Tibial nerve (tissue), 4 donors: ENCODE measurements at regions not wholly inside any gene's neighbourhood (a gene's known extent, or its start where the extent isn't known, plus 50 kb on each side); places are given as distances from the start of the nearest gene placed in this dataset.
"Not testable (repeated sequence)": the region's sequence is repeated elsewhere in the genome, so short reads cannot be mapped to it uniquely, and the experiment has no call there.

Experiments used
- DNase-seq, 2 donors: peaks; one replicate each; pipeline ENCODE4 v3.0.0-alpha.2; 2019; ENCODE audit warnings: low spot score in 2 of 2
- H3K27ac ChIP-seq, 4 donors: fragments of 200-600 bp; sonication (generic) in 3 of 4; one replicate each; pipeline ENCODE4 v1.5.1; 2017 to 2019; ENCODE audit warnings: mild to moderate bottlenecking in 1 of 4
- H3K27me3 ChIP-seq, 2 donors: fragments of 200-600 bp; sonication (generic) in 1 of 2; one replicate each; pipeline versions ENCODE4 v1.5.1 to v1.6.0; 2017 to 2019
- H3K36me3 ChIP-seq, 3 donors: fragments of 200-600 bp; sonication (generic); one replicate each; pipeline ENCODE4 v1.5.1; 2018 to 2019
- H3K4me1 ChIP-seq, 4 donors: fragments of 200-600 bp; sonication (generic) in 3 of 4; one replicate each; pipeline ENCODE4 v1.5.1; 2017 to 2019
- H3K4me3 ChIP-seq, 4 donors: fragments of 200-600 bp; sonication (generic) in 3 of 4; one replicate each; pipeline ENCODE4 v1.5.1; 2017 to 2019; ENCODE audit warnings: mild to moderate bottlenecking in 1 of 4, moderate library complexity in 1 of 4
- H3K9me3 ChIP-seq, 4 donors: fragments of 200-600 bp; sonication (generic) in 3 of 4; one replicate each; pipeline ENCODE4 v1.5.1; 2017 to 2019
- EP300 ChIP-seq, 2 donors: sonication (generic); formaldehyde crosslinking; IDR thresholded peaks; one replicate each; pipeline ENCODE4 v1.6.1; 2017; ENCODE audit warnings: antibody characterized with exemption in 2 of 2, mild to moderate bottlenecking in 1 of 2
- POLR2A ChIP-seq, 2 donors: fragments of 450-650 bp; IDR thresholded peaks; one replicate each; pipeline ENCODE4 v1.6.1; 2017; ENCODE audit warnings: antibody characterized with exemption in 2 of 2, mild to moderate bottlenecking in 2 of 2, moderate library complexity in 2 of 2
- WGBS, 2 donors: methylation state at CpG; one replicate each; pipeline ENCODE4 v1.1.5; 2018; 5-methylcytosine and 5-hydroxymethylcytosine counted together
- TF ChIP-seq, protein P1 (sequence below), 5 experiments: fragments of 200-600 bp in 3 of 5; fragments of 450-650 bp in 2 of 5; sonication (generic) in 3 of 5; IDR thresholded peaks; one replicate each; pipeline ENCODE4 v1.5.1; 2016 to 2019; ENCODE audit warnings: antibody characterized with exemption in 5 of 5, mild to moderate bottlenecking in 3 of 5, moderate library complexity in 2 of 5

DNA sequence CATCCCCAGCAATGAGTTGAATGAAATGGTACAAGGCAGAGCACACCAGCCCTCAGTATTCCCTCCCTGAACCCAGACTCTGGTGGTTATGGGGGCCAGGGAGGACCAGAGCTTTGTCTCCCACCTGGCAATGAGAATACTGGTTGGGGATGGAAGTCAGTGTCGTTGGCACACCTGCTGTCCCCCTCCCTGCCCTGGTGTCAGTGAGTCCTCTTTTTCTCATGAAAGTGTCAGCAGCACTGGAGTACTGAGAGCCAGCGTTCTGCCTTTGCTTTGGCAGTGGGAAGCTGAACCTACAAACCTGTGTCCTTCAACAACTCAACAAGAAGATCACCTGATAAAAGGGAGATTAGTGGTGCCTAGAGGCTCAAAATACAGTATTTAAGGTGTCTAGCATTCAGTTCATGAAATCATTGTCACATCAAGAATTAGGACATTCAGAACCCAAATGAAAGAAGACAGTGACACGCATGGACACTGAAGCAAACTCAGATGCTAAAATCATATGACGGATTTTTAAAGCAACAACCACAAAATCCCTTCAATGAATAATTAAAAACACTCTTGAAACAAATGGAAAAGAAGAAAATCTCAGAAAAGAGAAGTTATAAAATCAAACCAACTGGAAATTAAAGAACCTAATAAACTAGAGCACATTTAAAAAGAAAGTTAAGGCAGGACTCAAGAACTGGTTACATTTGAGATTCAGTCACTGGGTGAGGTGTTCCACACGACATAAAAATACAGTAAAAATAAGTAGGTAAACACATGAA lies 77.5 kb upstream of the VPREB1 start:
- 41 to 46% methylated on average over 4 to 5 of the region's 5 CpGs for WGBS, 2 donors
- Histone ChIP-seq H3K4me3 (no peak overlapping the region), H3K27me3 (no peaks in the 10 kb centered on the region), H3K36me3 (no peaks in the 10 kb centered on the region), H3K4me1 (peaks cover 0 to 3% (median 0%) of the 10 kb centered on the region in 4 donors), H3K27ac (no peak overlapping the region), H3K9me3 (no peaks in the 10 kb centered on the region)
- TF ChIP-seq EP300 (IDR thresholded peaks at IDR 0.05) (no peak), POLR2A (IDR thresholded peaks at IDR 0.05) (no peak)
- TF ChIP-seq, protein P1, sequence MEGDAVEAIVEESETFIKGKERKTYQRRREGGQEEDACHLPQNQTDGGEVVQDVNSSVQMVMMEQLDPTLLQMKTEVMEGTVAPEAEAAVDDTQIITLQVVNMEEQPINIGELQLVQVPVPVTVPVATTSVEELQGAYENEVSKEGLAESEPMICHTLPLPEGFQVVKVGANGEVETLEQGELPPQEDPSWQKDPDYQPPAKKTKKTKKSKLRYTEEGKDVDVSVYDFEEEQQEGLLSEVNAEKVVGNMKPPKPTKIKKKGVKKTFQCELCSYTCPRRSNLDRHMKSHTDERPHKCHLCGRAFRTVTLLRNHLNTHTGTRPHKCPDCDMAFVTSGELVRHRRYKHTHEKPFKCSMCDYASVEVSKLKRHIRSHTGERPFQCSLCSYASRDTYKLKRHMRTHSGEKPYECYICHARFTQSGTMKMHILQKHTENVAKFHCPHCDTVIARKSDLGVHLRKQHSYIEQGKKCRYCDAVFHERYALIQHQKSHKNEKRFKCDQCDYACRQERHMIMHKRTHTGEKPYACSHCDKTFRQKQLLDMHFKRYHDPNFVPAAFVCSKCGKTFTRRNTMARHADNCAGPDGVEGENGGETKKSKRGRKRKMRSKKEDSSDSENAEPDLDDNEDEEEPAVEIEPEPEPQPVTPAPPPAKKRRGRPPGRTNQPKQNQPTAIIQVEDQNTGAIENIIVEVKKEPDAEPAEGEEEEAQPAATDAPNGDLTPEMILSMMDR (IDR thresholded peaks at IDR 0.05), result no peak
- no peak for DNase-seq

- peaks cover 0 to 3% (median 0%) of the 10 kb centered on the region in 4 donors for H3K4me1 ChIP-seq
- H3K36me3 ChIP-seq, result no peaks in the 10 kb centered on the region
- WGBS, 2 donors, result 52 to 70% methylated on average over 4 to 6 of the region's 6 CpGs
- TF ChIP-seq POLR2A (IDR thresholded peaks at IDR 0.05), result no peak
- no peak for TF ChIP-seq EP300 (IDR thresholded peaks at IDR 0.05)
- TF ChIP-seq, protein P1 (IDR thresholded peaks at IDR 0.05), result no peak
- no peaks in the 10 kb centered on the region for H3K27me3 ChIP-seq
- H3K9me3 ChIP-seq, result no peaks in the 10 kb centered on the region
- DNase-seq, result no peak
- no peak overlapping the region for H3K27ac ChIP-seq
- no peak overlapping the region for H3K4me3 ChIP-seq
Observed at GRCh38 chr22:22165936-22166710, 78.5 kb upstream of the VPREB1 start.

DNA sequence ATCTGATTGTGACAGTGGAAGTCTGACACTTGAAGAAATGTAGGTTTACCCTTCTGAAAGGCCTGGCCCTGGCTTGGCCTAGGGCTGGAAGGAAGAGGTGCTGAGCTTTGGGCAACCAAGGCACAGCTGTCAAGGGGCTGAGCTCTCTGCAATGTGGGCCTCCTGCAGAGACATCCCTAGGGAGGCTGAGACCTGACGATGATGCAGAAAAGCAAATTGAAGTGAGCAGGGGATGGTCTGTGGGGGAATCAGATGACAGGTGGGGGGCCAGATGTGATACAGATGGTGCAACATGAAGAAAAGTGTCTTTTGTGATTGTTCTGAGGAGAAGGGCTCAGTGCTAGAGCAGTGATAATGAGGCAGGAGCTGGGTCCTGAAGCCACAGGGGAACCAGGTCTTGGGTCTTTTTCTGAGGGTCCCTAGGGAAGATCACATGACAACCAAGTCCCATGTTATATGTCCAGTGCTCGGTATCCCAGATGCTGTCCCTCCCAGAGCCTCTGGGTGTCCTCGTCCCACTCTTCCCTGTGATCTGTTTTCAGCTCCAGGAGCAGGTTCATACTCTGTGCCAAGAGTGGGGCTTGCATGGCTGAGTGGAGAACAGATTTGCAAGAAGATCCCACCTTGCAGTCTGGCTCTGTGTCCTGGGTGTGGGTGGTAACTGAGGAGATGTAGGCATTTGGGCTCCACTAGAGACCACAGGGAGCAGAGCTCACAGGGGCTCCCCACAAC lies 79.9 kb upstream of the VPREB1 start:
- Histone ChIP-seq H3K9me3 (no peaks in the 10 kb centered on the region), H3K4me3 (no peak overlapping the region), H3K4me1 (peaks cover 0 to 3% (median 0%) of the 10 kb centered on the region in 4 donors), H3K27ac (no peak overlapping the region), H3K27me3 (no peaks in the 10 kb centered on the region), H3K36me3 (no peaks in the 10 kb centered on the region)
- DNase-seq, result no peak
- no peak for TF ChIP-seq POLR2A (IDR thresholded peaks at IDR 0.05)
- TF ChIP-seq, protein P1 (IDR thresholded peaks at IDR 0.05), result no peak
- TF ChIP-seq EP300 (IDR thresholded peaks at IDR 0.05), result no peak
- WGBS, 2 donors, result 25 to 41% methylated on average over 3 of the region's 3 CpGs

GRCh38 chr22:22161924-22162851 lies 82.4 kb upstream of the VPREB1 start:
- H3K9me3 ChIP-seq, result no peaks in the 10 kb centered on the region
- no peaks in the 10 kb centered on the region for H3K27me3 ChIP-seq
- 60 to 74% methylated on average over 8 to 9 of the region's 9 CpGs for WGBS, 2 donors
- no peak overlapping the region for H3K4me3 ChIP-seq
- no peak for DNase-seq
- H3K27ac ChIP-seq, result no peak overlapping the region
- TF ChIP-seq EP300 (IDR thresholded peaks at IDR 0.05), result no peak
- TF ChIP-seq, protein P1 (IDR thresholded peaks at IDR 0.05), result no peak
- no peak for TF ChIP-seq POLR2A (IDR thresholded peaks at IDR 0.05)
- no peaks in the 10 kb centered on the region for H3K36me3 ChIP-seq
- H3K4me1 ChIP-seq, result no peaks in the 10 kb centered on the region

GRCh38 chr22:22160768-22161167 lies 83.8 kb upstream of the VPREB1 start:
- not testable (repeated sequence) for H3K4me1 ChIP-seq, DNase-seq, H3K9me3 ChIP-seq, H3K4me3 ChIP-seq, H3K27me3 ChIP-seq, H3K36me3 ChIP-seq, H3K27ac ChIP-seq
- WGBS, 2 donors, result 50 to 57% methylated on average over 2 of the region's 2 CpGs
